Fibroblast of lung (primary cell): ENCODE measurements at regions not wholly inside any gene's neighbourhood (a gene's known extent, or its start where the extent isn't known, plus 50 kb on each side); places are given as distances from the start of the nearest gene placed in this dataset.

Experiments
- DNase-seq, 2 donors: peaks; one replicate each; pipeline versions ENCODE4 v3.0.0 to v3.0.0-alpha.2; 2010; ENCODE audit warnings: low read depth in 2 of 2
- H2AFZ ChIP-seq: 2 replicates; pipeline ENCODE4 v1.5.1; 2012; ENCODE audit warnings: low read length, control low read depth, inconsistent platforms
- H3K27ac ChIP-seq: 2 replicates; pipeline ENCODE4 v1.5.1; 2011; ENCODE audit warnings: low read length, control low read depth; ENCODE audit not compliant: insufficient read depth
- H3K27me3 ChIP-seq: 2 replicates; pipeline ENCODE4 v1.5.1; 2011; ENCODE audit warnings: mild to moderate bottlenecking, low read length; ENCODE audit not compliant: control insufficient read depth, insufficient read depth
- H3K36me3 ChIP-seq: 2 replicates; pipeline ENCODE4 v1.5.1; 2011; ENCODE audit warnings: low read length; ENCODE audit not compliant: control insufficient read depth, insufficient read depth
- H3K4me1 ChIP-seq: 2 replicates; pipeline ENCODE4 v1.5.1; 2011; ENCODE audit warnings: low read length; ENCODE audit not compliant: control insufficient read depth, insufficient read depth; ENCODE audit errors: extremely low read depth
- H3K4me2 ChIP-seq: 2 replicates; pipeline ENCODE4 v1.5.1; 2011; ENCODE audit warnings: low read length, control low read depth; ENCODE audit not compliant: insufficient read depth; ENCODE audit errors: extremely low read depth
- H3K4me3 ChIP-seq, 4 experiments: fragments of 200-600 bp in 1 of 4; sonication (generic) in 1 of 4; replicated peaks in 1 of 4; 2 replicates each; pipeline ENCODE4 v1.5.1; 2011 to 2016; ENCODE audit warnings: low read length in 4 of 4, low read depth in 3 of 4, mild to moderate bottlenecking in 3 of 4, control low read depth in 2 of 4, inconsistent platforms in 1 of 4, mixed read lengths in 1 of 4; ENCODE audit not compliant: insufficient read depth in 1 of 4; ENCODE audit errors: control extremely low read depth in 1 of 4
- H3K79me2 ChIP-seq: 2 replicates; pipeline ENCODE4 v1.5.1; 2012; ENCODE audit warnings: mild to moderate bottlenecking, low read length, inconsistent platforms; ENCODE audit not compliant: control insufficient read depth, insufficient read depth
- H3K9ac ChIP-seq: 2 replicates; pipeline ENCODE4 v1.5.1; 2011; ENCODE audit warnings: mild to moderate bottlenecking, low read length, control low read depth; ENCODE audit not compliant: insufficient read depth
- H3K9me3 ChIP-seq: 2 replicates; pipeline ENCODE4 v1.5.1; 2012; ENCODE audit warnings: low read depth, low read length; ENCODE audit not compliant: control insufficient read depth, insufficient read depth
- H4K20me1 ChIP-seq: 2 replicates; pipeline ENCODE4 v1.5.1; 2011; ENCODE audit warnings: low read length; ENCODE audit not compliant: control insufficient read depth, insufficient read depth; ENCODE audit errors: extremely low read depth
- CTCF ChIP-seq, 2 donors: IDR thresholded peaks in 1 of 2; conservative IDR thresholded peaks in 1 of 2; 1 replicate in 1 of 2; 2 replicates in 1 of 2; pipeline ENCODE4 v1.5.1; 2011 to 2012; ENCODE audit warnings: low read length in 2 of 2, control low read depth in 1 of 2, inconsistent platforms in 1 of 2, low read depth in 1 of 2, mild to moderate bottlenecking in 1 of 2
- EZH2 ChIP-seq: IDR thresholded peaks from 2 replicates; pipeline ENCODE4 v1.5.1; 2012; ENCODE audit warnings: low read length, control low read depth, mild to moderate bottlenecking; ENCODE audit errors: missing control alignments

GRCh38 chr21:41011951-41012366 lies 156.0 kb upstream of the BACE2 start:
- Histone ChIP-seq H3K4me1 (no peaks in the 10 kb centered on the region), H2AFZ (no peak overlapping the region), H4K20me1 (no peaks in the 10 kb centered on the region), H3K27ac (no peak overlapping the region), H3K79me2 (no peaks in the 10 kb centered on the region), H3K9me3 (no peaks in the 10 kb centered on the region), H3K9ac (no peak overlapping the region), H3K4me2 (no peak overlapping the region), H3K27me3 (no peaks in the 10 kb centered on the region), H3K36me3 (no peaks in the 10 kb centered on the region), H3K4me3 (no peak overlapping the region)
- TF ChIP-seq EZH2 (no peak), CTCF (conservative IDR thresholded peaks at IDR 0.05 in 1 of 2, IDR thresholded peaks at IDR 0.05 in 1 of 2; ENCODE audit: low read depth in 1 of 2, low read length in 2 of 2) (no peak)
- no peak for DNase-seq

DNA sequence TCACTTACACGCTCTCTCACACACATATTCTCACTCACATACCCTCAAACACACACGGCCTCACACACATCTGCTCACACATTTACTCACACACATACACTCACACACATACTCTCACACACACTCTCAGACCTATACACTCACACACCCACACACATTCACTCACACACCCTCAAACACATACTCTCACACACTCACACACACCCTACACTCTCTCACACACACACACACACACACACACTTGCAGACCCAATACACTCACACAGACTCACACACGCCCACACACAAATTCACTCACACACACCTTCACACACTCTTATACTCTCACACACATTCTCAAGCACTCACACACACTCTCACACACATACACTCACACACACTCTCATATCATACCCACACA lies 155.5 kb upstream of the BACE2 start:
- H2AFZ ChIP-seq: no peak overlapping the region
- H3K79me2 ChIP-seq: no peaks in the 10 kb centered on the region
- no peaks in the 10 kb centered on the region for H3K36me3 ChIP-seq
- no peaks in the 10 kb centered on the region for H3K4me1 ChIP-seq
- no peaks in the 10 kb centered on the region for H3K27me3 ChIP-seq
- H3K4me2 ChIP-seq: no peak overlapping the region
- DNase-seq: no peak
- H3K27ac ChIP-seq: no peak overlapping the region
- H3K9ac ChIP-seq: no peak overlapping the region
- no peak overlapping the region for H3K4me3 ChIP-seq
- H4K20me1 ChIP-seq: no peaks in the 10 kb centered on the region
- H3K9me3 ChIP-seq: no peaks in the 10 kb centered on the region
- no peak for TF ChIP-seq EZH2
- no peak for TF ChIP-seq CTCF (conservative IDR thresholded peaks at IDR 0.05 in 1 of 2, IDR thresholded peaks at IDR 0.05 in 1 of 2; ENCODE audit: low read depth in 1 of 2, low read length in 2 of 2)

DNA sequence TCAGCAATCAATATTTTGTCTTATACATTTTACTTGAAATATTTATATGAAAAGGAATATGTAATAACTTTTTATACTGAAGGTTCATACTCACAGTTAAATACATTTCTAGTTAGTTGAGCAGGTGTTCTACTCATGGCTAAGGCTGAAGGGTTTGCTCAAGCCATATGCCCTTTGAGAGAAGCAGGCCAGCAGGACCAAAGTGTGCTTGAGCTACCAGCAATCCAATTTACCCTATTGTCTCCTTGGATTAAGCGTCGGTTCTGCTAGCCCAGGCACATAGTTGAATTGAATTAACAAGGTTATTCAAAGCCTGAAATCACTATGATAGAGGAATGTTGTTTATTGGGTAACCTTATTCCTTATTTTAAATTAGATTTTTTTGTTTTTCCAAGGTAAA lies 151.5 kb upstream of the BACE2 start:
- no peak overlapping the region for H2AFZ ChIP-seq
- H3K79me2 ChIP-seq: no peaks in the 10 kb centered on the region
- no peak overlapping the region for H3K4me2 ChIP-seq
- H4K20me1 ChIP-seq: no peaks in the 10 kb centered on the region
- no peaks in the 10 kb centered on the region for H3K9me3 ChIP-seq
- no peak for TF ChIP-seq EZH2
- no peak for TF ChIP-seq CTCF (conservative IDR thresholded peaks at IDR 0.05 in 1 of 2, IDR thresholded peaks at IDR 0.05 in 1 of 2; ENCODE audit: low read depth in 1 of 2, low read length in 2 of 2)
- no peaks in the 10 kb centered on the region for H3K27me3 ChIP-seq
- H3K4me1 ChIP-seq: no peaks in the 10 kb centered on the region
- H3K9ac ChIP-seq: no peak overlapping the region
- H3K4me3 ChIP-seq: no peak overlapping the region
- no peak for DNase-seq
- no peak overlapping the region for H3K27ac ChIP-seq
- H3K36me3 ChIP-seq: no peaks in the 10 kb centered on the region
